Testis (tissue), 2 donors: ENCODE measurements at regions not wholly inside any gene's neighbourhood (a gene's known extent, or its start where the extent isn't known, plus 50 kb on each side); places are given as distances from the start of the nearest gene placed in this dataset.

ENCODE experiments used
- CTCF ChIP-seq, 3 experiments: fragments of 450-650 bp in 2 of 3; fragments of 200-600 bp in 1 of 3; sonication (generic) in 1 of 3; IDR thresholded peaks; one replicate each; pipeline ENCODE4 v1.5.1; 2016 to 2019; ENCODE audit warnings: antibody characterized with exemption in 3 of 3, mild to moderate bottlenecking in 2 of 3, moderate library complexity in 1 of 3
- POLR2A ChIP-seq: fragments of 450-650 bp; IDR thresholded peaks from one replicate; pipeline ENCODE4 v1.6.1; 2017; ENCODE audit warnings: antibody characterized with exemption, mild to moderate bottlenecking, moderate library complexity

DNA sequence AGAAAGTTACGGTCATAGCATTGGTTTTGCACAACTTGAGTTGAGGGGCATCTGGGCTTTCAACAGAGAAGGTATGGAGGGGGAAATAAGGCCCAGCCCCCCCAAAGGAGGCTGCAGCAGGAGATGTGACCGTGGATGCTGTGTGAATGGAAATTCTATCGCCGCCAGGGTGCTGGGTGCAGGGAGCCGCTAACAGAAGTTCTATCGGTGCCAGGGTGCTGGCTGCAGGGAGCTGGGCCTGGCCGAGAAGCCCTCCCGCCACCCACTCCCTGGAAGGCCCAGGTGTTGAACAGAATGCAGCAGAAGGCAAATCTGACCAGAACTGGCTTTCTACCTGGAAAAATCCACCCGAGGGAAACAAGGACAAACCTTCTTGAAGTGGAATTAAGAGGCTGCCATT lies 115.0 kb downstream of the SHANK2 start:
- TF ChIP-seq CTCF (IDR thresholded peaks at IDR 0.05) (no peak), POLR2A (no peak)
